ENCODE measurements at regions not wholly inside any gene's neighbourhood (a gene's known extent, or its start where the extent isn't known, plus 50 kb on each side); places are given as distances from the start of the nearest gene placed in this dataset.

DNA sequence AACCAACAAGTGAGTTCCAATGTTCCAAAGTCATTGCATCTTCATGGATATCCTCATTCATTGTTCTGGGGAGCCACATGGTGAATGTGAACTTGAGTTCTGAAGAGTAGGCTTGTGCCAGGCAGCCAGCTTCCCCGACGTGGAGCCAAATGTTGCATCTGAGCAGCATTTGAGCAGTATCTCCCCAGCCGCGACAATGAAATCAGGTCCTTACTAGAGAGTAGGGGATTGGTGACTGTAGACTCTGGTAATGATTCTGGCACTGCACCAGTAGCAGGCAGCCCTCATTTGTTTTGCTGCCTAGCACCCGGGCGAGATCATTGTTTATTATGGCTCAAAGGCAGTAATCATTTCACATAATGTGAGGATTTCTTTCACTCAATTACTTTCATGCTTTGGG lies 451.4 kb upstream of the C9orf72 start:
- H3K4me3 ChIP-seq = no peak overlapping the region
- H3K36me3 ChIP-seq = no peaks in the 10 kb centered on the region
- no peak for DNase-seq
- H3K4me1 ChIP-seq = no peaks in the 10 kb centered on the region
- intact Hi-C loops (cut with DNase I) = no loop called here
- H3K27ac ChIP-seq = no peak overlapping the region
- no peaks in the 10 kb centered on the region for H3K27me3 ChIP-seq
- 35 to 51% methylated on average over 6 of the region's 6 CpGs for WGBS, 2 donors
- TF ChIP-seq POLR2A (IDR thresholded peaks at IDR 0.05) = no peak
- TF ChIP-seq, protein P1, sequence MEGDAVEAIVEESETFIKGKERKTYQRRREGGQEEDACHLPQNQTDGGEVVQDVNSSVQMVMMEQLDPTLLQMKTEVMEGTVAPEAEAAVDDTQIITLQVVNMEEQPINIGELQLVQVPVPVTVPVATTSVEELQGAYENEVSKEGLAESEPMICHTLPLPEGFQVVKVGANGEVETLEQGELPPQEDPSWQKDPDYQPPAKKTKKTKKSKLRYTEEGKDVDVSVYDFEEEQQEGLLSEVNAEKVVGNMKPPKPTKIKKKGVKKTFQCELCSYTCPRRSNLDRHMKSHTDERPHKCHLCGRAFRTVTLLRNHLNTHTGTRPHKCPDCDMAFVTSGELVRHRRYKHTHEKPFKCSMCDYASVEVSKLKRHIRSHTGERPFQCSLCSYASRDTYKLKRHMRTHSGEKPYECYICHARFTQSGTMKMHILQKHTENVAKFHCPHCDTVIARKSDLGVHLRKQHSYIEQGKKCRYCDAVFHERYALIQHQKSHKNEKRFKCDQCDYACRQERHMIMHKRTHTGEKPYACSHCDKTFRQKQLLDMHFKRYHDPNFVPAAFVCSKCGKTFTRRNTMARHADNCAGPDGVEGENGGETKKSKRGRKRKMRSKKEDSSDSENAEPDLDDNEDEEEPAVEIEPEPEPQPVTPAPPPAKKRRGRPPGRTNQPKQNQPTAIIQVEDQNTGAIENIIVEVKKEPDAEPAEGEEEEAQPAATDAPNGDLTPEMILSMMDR (IDR thresholded peaks at IDR 0.05) = no peak
- no peaks in the 10 kb centered on the region for H3K9me3 ChIP-seq

DNA sequence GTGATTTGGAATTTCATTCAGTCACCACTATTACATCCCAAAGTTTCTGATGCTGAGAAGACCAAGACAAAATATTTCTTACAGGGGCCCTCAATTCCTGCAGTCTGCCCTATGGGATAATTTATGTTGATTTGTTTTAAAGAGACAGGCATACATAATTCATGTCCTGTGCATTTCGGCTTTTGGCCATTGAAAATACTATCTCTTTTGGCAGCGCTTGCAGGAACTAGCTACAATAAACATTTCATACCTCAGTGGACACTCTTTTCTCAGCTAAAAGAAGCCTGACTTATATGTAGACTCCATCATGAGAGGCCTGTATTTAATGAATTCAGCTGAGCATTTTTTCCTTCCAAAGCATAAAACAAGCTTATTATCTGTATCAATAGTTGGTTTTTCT lies 451.9 kb upstream of the C9orf72 start:
- Histone ChIP-seq H3K36me3 (no peaks in the 10 kb centered on the region), H3K4me3 (no peak overlapping the region), H3K4me1 (no peaks in the 10 kb centered on the region), H3K27me3 (no peaks in the 10 kb centered on the region), H3K27ac (no peak overlapping the region), H3K9me3 (no peaks in the 10 kb centered on the region)
- WGBS, 2 donors = 47 to 50% methylated on average over 2 of the region's 2 CpGs
- TF ChIP-seq POLR2A (IDR thresholded peaks at IDR 0.05) = no peak
- TF ChIP-seq, protein P1 (IDR thresholded peaks at IDR 0.05) = no peak
- no peak for DNase-seq
- intact Hi-C loops (cut with DNase I) = no loop called here

DNA sequence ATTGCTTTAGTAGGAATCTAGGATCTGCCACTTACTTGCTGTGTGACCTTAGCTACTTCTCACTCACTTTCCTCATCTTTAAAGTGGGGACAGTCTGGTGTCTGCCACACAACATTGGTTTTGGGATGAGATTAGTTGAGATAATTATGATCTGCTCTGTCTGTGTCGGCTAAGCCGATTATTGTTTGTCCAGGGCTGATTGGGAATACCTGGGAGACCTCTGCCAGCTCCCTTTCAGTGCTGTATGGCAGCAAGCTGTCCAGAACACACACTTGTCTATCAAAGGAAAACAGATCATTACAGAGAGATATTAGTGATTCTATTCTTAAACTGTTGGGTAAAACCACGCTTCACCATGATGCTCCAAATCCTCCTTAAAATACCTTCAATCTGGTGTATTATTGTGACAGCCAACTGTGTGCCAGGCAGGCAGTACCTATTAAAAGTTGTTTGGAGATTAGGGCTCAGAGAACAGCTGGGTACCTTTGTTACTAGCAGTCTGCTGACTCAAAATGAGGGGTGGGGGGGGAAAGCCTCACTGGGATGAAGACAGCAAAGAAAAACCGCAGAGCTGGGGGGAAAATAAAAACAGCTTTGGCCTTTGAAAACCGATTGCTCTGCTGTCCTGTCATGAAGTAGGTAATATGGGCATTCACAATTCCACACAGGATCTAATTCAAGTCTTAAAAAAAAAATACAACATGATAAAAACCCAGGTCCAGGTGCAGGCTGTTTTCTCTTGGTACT lies 458.4 kb upstream of the C9orf72 start:
- 62 to 74% methylated on average over 5 of the region's 5 CpGs for WGBS, 2 donors
- intact Hi-C loops (cut with DNase I) = no loop called here

DNA sequence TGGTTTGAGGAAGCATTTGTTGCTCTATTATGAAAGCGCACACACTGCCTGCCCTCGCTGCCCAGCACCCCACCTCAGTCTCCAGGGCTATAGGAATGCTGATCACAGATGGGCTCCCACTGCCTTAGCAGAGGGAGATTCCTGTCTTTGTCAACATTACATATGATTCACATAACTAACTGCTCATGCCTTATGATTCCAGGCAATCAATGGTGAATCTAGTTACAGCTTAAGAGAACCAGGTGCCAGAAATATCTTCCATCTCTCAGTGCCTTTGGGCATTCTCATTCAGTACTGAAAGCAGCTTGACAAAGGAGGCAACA lies 458.9 kb upstream of the C9orf72 start:
- intact Hi-C loops (cut with DNase I) = no loop called here
- H3K27ac ChIP-seq = no peak overlapping the region
- 88 to 100% methylated on average over 2 of the region's 2 CpGs for WGBS, 2 donors
- no peaks in the 10 kb centered on the region for H3K36me3 ChIP-seq
- no peaks in the 10 kb centered on the region for H3K9me3 ChIP-seq
- no peak for DNase-seq
- H3K4me1 ChIP-seq = no peaks in the 10 kb centered on the region
- TF ChIP-seq, protein P1 (IDR thresholded peaks at IDR 0.05) = no peak
- TF ChIP-seq POLR2A (IDR thresholded peaks at IDR 0.05) = no peak
- H3K27me3 ChIP-seq = no peaks in the 10 kb centered on the region
- no peak overlapping the region for H3K4me3 ChIP-seq

More for the DNA sequence above, 458.4 kb upstream of the C9orf72 start:
- Histone ChIP-seq H3K27me3 (no peaks in the 10 kb centered on the region), H3K4me3 (no peak overlapping the region), H3K27ac (no peak overlapping the region), H3K36me3 (no peaks in the 10 kb centered on the region), H3K9me3 (no peaks in the 10 kb centered on the region), H3K4me1 (no peaks in the 10 kb centered on the region)
- DNase-seq = no peak
- no peak for TF ChIP-seq POLR2A (IDR thresholded peaks at IDR 0.05)
- TF ChIP-seq, protein P1 (IDR thresholded peaks at IDR 0.05) = no peak

DNA sequence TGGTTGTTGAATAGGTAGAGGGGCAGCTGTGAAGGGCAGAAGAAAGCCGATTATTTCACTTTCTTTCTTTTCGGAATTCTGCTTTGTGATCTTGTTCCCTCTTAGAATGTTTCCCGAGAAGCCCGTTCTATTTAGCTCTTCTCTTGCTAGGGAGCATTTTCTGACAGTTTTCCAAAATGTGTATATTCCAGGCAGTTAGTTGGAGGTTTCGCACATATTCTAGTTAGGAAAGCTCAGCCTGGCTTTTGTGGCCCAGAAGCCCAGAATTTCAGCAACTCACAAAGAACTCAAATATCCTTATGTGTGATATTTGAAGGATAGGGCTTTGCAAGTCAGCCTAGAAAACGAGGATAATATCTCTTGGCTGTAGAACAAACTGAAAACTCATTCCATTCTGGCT lies 461.0 kb upstream of the C9orf72 start:
- WGBS, 2 donors = 59 to 63% methylated on average over 6 of the region's 6 CpGs
- no peak for TF ChIP-seq POLR2A (IDR thresholded peaks at IDR 0.05)
- TF ChIP-seq, protein P1 (IDR thresholded peaks at IDR 0.05) = no peak
- intact Hi-C loops (cut with DNase I) = no loop called here
- H3K4me1 ChIP-seq = no peaks in the 10 kb centered on the region
- no peaks in the 10 kb centered on the region for H3K9me3 ChIP-seq
- no peaks in the 10 kb centered on the region for H3K27me3 ChIP-seq
- H3K4me3 ChIP-seq = no peak overlapping the region
- no peak overlapping the region for H3K27ac ChIP-seq
- H3K36me3 ChIP-seq = no peaks in the 10 kb centered on the region
- no peak for DNase-seq
